Caco-2 (cell line): ENCODE measurements at regions not wholly inside any gene's neighbourhood (a gene's known extent, or its start where the extent isn't known, plus 50 kb on each side); places are given as distances from the start of the nearest gene placed in this dataset.
"Not testable (repeated sequence)": the region's sequence is repeated elsewhere in the genome, so short reads cannot be mapped to it uniquely, and the experiment has no call there.

Experiments used
- BruUV-seq: library from RNA; stranded (reverse); fragments of 400-500 nt; replicated peaks from 2 replicates; lab custom pipeline; 2021; lab: Mats Ljungman, UMichigan
- CTCF ChIA-PET: fragments of 300-600 bp; sonication (Branson Sonifier 250); formaldehyde crosslinking; loops from one replicate; lab custom pipeline; 2022; ENCODE audit warnings: antibody characterized with exemption; lab: Charles Lee
- POLR2A ChIA-PET: fragments of 300-600 bp; sonication (Branson Sonifier 250); formaldehyde crosslinking; loops from one replicate; lab custom pipeline; 2022; ENCODE audit warnings: antibody characterized with exemption; lab: Charles Lee
- DNase-seq, 2 experiments: peaks; one replicate each; pipeline versions ENCODE4 v3.0.0 to v3.0.0-alpha.2; 2020 to 2022
- H3K27me3 ChIP-seq: replicated peaks from 2 replicates; pipeline ENCODE4 v1.6.0; 2011; ENCODE audit warnings: low read length; ENCODE audit not compliant: control insufficient read depth, insufficient read depth
- H3K36me3 ChIP-seq: 2 replicates; pipeline ENCODE4 v1.5.1; 2011; ENCODE audit warnings: low read length; ENCODE audit not compliant: control insufficient read depth, insufficient read depth
- H3K4me1 ChIP-seq: fragments of 250-450 bp; sonication (Bioruptor Pico); 2 replicates; pipeline ENCODE4 v1.5.1; 2020; ENCODE audit warnings: mild to moderate bottlenecking
- H3K4me3 ChIP-seq: 2 replicates; pipeline ENCODE4 v1.5.1; 2011; ENCODE audit warnings: low read depth, mild to moderate bottlenecking, control low read depth, low read length
- H3K9me3 ChIP-seq: fragments of 250-450 bp; sonication (Bioruptor Pico); 2 replicates; pipeline ENCODE4 v1.5.1; 2020; ENCODE audit warnings: mild to moderate bottlenecking, moderate library complexity
- H3K27ac Mint-ChIP-seq: one replicate; pipeline ENCODE4 v1.8.0; 2022; ENCODE audit warnings: mixed read lengths; ENCODE audit not compliant: unreplicated experiment
- H3K27me3 Mint-ChIP-seq: one replicate; pipeline ENCODE4 v1.8.0; 2022; ENCODE audit warnings: mixed read lengths; ENCODE audit not compliant: insufficient read depth, unreplicated experiment
- H3K36me3 Mint-ChIP-seq: one replicate; pipeline ENCODE4 v1.8.0; 2022; ENCODE audit warnings: mild to moderate bottlenecking, mixed read lengths; ENCODE audit not compliant: insufficient read depth, unreplicated experiment
- H3K4me1 Mint-ChIP-seq: one replicate; pipeline ENCODE4 v1.8.0; 2022; ENCODE audit warnings: low read depth, mixed read lengths; ENCODE audit not compliant: unreplicated experiment
- H3K4me3 Mint-ChIP-seq: one replicate; pipeline ENCODE4 v1.8.0; 2022; ENCODE audit warnings: mild to moderate bottlenecking, moderate library complexity, mixed read lengths; ENCODE audit not compliant: unreplicated experiment
- H3K9me3 Mint-ChIP-seq: one replicate; pipeline ENCODE4 v1.8.0; 2022; ENCODE audit warnings: mixed read lengths; ENCODE audit not compliant: unreplicated experiment
- CTCF ChIP-seq, 2 experiments: fragments of 200-600 bp in 1 of 2; IDR thresholded peaks; 1 replicate in 1 of 2; 2 replicates in 1 of 2; pipeline versions ENCODE4 v1.5.1 to v1.8.0; 2011 to 2022; ENCODE audit warnings: antibody characterized with exemption in 1 of 2, control low read depth in 1 of 2, inconsistent platforms in 1 of 2, low read depth in 1 of 2, low read length in 1 of 2, mild to moderate bottlenecking in 1 of 2, moderate library complexity in 1 of 2; ENCODE audit not compliant: insufficient read depth in 1 of 2, severe bottlenecking in 1 of 2, unreplicated experiment in 1 of 2
- intact Hi-C: fragments of 100-400 bp; cut with micrococcal nuclease; formaldehyde crosslinking; loops from one replicate; pipeline ENCODE4 v1.10.0; 2022; ENCODE audit not compliant: unreplicated experiment

- no peak for TF ChIP-seq CTCF (IDR thresholded peaks at IDR 0.05; ENCODE audit: insufficient read depth in 1 of 2, low read depth in 1 of 2, low read length in 1 of 2, severe bottlenecking in 1 of 2, unreplicated experiment in 1 of 2)
Measured at GRCh38 chr6:86508230-86508629, 429.1 kb upstream of the HTR1E start.

GRCh38 chr6:86502497-86502896 is 434.8 kb upstream of the HTR1E start:
- peak overlapping the region; percentile 76 for H3K27ac Mint-ChIP-seq
- no peak overlapping the region for H3K4me3 ChIP-seq
- H3K27me3 Mint-ChIP-seq: no peaks in the 10 kb centered on the region
- TF ChIP-seq CTCF (IDR thresholded peaks at IDR 0.05; ENCODE audit: insufficient read depth in 1 of 2, low read depth in 1 of 2, low read length in 1 of 2, severe bottlenecking in 1 of 2, unreplicated experiment in 1 of 2): no peak
- no peaks in the 10 kb centered on the region for H3K36me3 ChIP-seq
- H3K9me3 Mint-ChIP-seq: peaks cover 11% of the 10 kb centered on the region
- H3K36me3 Mint-ChIP-seq: peaks cover 9% of the 10 kb centered on the region
- peaks cover 52% of the 10 kb centered on the region for H3K4me1 ChIP-seq
- H3K4me3 Mint-ChIP-seq: no peak overlapping the region
- CTCF ChIA-PET: no interaction called here
- no TSS peak for BruUV-seq
- peaks cover 27% of the 10 kb centered on the region for H3K9me3 ChIP-seq
- H3K4me1 Mint-ChIP-seq: peaks cover 29% of the 10 kb centered on the region
- intact Hi-C loops: loop anchor here (1.0 kb wide), 3 partner anchors 10 to 221 kb away; no protein-coding TSS in a partner anchor
- POLR2A ChIA-PET: no interaction called here
- H3K27me3 ChIP-seq: no peaks in the 10 kb centered on the region
- peak; percentile 73 to 78 for DNase-seq

More at GRCh38 chr6:86508230-86508629, 429.1 kb upstream of the HTR1E start:
- Histone ChIP-seq H3K9me3 (0 out of 2 replicates have a peak, but pooled peaks cover 3% of the 10 kb centered on the region), H3K27me3 (no peaks in the 10 kb centered on the region), H3K4me1 (peaks cover 16% of the 10 kb centered on the region), H3K36me3 (no peaks in the 10 kb centered on the region), H3K4me3 (no peak overlapping the region)
- POLR2A ChIA-PET: no interaction called here
- H3K27me3 Mint-ChIP-seq: no peaks in the 10 kb centered on the region
- peaks cover 20% of the 10 kb centered on the region for H3K4me1 Mint-ChIP-seq
- H3K27ac Mint-ChIP-seq: no peak overlapping the region
- no peak for DNase-seq
- CTCF ChIA-PET: no interaction called here
- no peak overlapping the region for H3K4me3 Mint-ChIP-seq
- intact Hi-C loops: no loop called here
- BruUV-seq: no TSS peak
- H3K9me3 Mint-ChIP-seq: peaks cover 41% of the 10 kb centered on the region
- no peaks in the 10 kb centered on the region for H3K36me3 Mint-ChIP-seq

DNA sequence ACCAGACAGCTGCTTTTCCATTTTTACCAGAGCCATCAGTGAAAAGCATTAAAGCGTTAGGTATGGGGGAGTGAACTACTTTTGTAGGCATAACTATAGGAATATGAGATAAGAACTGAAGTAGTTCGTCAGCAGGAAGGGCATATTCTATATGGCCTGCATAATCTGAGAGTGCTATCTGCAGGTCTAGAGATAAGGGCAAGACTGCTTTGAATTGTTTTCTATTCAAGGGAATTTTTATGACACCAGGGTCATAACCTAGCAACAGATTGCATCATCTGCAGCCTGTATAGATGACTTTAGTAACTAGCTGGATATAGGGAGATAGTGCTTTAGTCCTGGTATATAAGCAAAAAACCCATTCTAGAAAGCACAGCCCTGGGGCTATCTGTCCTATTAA is 437.3 kb upstream of the HTR1E start:
- peak; percentile 72 to 77 for DNase-seq
- CTCF ChIA-PET: no interaction called here
- Histone ChIP-seq H3K36me3 (no peaks in the 10 kb centered on the region), H3K9me3 (peaks cover 27% of the 10 kb centered on the region), H3K27me3 (no peaks in the 10 kb centered on the region), H3K4me1 (peaks cover 52% of the 10 kb centered on the region), H3K4me3 (no peak overlapping the region)
- Mint-ChIP-seq H3K4me1 (peaks cover 29% of the 10 kb centered on the region), H3K36me3 (peaks cover 9% of the 10 kb centered on the region), H3K9me3 (peaks cover 30% of the 10 kb centered on the region), H3K4me3 (no peak overlapping the region), H3K27me3 (no peaks in the 10 kb centered on the region), H3K27ac (peak overlapping the region; percentile 66)
- no TSS peak for BruUV-seq
- POLR2A ChIA-PET: no interaction called here
- no peak for TF ChIP-seq CTCF (IDR thresholded peaks at IDR 0.05; ENCODE audit: insufficient read depth in 1 of 2, low read depth in 1 of 2, low read length in 1 of 2, severe bottlenecking in 1 of 2, unreplicated experiment in 1 of 2)
- intact Hi-C loops: loop anchor here (1.0 kb wide), 2 partner anchors 19 to 109 kb away; no protein-coding TSS in a partner anchor

DNA sequence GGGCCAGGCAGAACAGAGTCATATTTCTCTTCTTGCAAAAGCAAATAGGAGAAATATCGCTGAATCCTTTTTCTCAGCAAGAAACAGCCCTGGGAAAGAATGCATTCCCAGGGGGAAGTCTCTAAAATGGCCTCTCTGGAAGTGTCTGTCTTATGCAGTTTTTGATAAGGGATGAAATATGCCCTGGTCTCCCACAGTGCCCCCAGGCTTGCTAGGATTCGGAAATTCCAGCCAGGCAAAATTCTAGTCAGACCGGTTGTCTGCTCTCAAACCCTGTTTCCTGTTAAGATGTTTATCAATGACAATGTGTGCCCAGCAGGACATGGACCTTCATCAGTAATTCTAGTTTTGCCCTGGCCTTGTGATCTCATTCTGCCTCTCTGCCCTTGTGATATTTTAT is 448.3 kb upstream of the HTR1E start:
- peaks cover 16% of the 10 kb centered on the region for H3K9me3 Mint-ChIP-seq
- H3K9me3 ChIP-seq, H3K4me1 Mint-ChIP-seq, intact Hi-C loops, H3K27me3 ChIP-seq, H3K36me3 Mint-ChIP-seq, H3K27me3 Mint-ChIP-seq, H3K4me3 Mint-ChIP-seq, H3K4me1 ChIP-seq, H3K27ac Mint-ChIP-seq, DNase-seq, POLR2A ChIA-PET, BruUV-seq, CTCF ChIA-PET, H3K4me3 ChIP-seq, H3K36me3 ChIP-seq: not testable (repeated sequence)
